ENCODE measurements at regions not wholly inside any gene's neighbourhood (a gene's known extent, or its start where the extent isn't known, plus 50 kb on each side); places are given as distances from the start of the nearest gene placed in this dataset.

DNA sequence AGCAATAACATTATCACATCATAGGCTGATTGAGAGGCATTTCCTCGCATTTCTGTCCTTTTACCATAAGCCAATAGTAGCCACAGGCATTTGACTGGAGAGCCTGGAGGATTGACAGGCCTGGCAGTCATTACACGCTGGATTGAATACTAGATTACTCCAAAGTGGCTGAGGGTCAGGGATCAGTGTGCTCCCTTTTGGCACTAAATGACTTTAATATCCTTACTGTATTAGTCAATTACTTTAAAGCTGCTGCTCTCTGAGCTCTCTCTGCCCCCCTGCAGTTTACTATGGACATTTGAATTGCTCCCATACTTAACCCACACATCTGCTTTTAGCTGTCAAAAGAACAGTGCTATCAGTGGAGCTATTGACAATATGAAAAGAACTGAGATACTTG, 302.0 kb downstream of the TFEC start:
- TF ChIP-seq, protein P1, sequence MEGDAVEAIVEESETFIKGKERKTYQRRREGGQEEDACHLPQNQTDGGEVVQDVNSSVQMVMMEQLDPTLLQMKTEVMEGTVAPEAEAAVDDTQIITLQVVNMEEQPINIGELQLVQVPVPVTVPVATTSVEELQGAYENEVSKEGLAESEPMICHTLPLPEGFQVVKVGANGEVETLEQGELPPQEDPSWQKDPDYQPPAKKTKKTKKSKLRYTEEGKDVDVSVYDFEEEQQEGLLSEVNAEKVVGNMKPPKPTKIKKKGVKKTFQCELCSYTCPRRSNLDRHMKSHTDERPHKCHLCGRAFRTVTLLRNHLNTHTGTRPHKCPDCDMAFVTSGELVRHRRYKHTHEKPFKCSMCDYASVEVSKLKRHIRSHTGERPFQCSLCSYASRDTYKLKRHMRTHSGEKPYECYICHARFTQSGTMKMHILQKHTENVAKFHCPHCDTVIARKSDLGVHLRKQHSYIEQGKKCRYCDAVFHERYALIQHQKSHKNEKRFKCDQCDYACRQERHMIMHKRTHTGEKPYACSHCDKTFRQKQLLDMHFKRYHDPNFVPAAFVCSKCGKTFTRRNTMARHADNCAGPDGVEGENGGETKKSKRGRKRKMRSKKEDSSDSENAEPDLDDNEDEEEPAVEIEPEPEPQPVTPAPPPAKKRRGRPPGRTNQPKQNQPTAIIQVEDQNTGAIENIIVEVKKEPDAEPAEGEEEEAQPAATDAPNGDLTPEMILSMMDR (IDR thresholded peaks at IDR 0.05): no peak
- no peak for TF ChIP-seq POLR2A (IDR thresholded peaks at IDR 0.05)

Measured in right lobe of liver (tissue), 4 donors.